NCI-H2107 treated with DMSO at 0.1 percent for 48 hours (cell line): ENCODE measurements at regions not wholly inside any gene's neighbourhood (a gene's known extent, or its start where the extent isn't known, plus 50 kb on each side); places are given as distances from the start of the nearest gene placed in this dataset.
A peak's percentile ranks its signal among the peaks of the same experiment; 100 is the strongest.
"Not testable (repeated sequence)": the region's sequence is repeated elsewhere in the genome, so short reads cannot be mapped to it uniquely, and the experiment has no call there.

Source experiments
- DNase-seq: peaks from one replicate; lab custom pipeline; 2025; ENCODE audit not compliant: unreplicated experiment; lab: John Stamatoyannopoulos, UW

DNA sequence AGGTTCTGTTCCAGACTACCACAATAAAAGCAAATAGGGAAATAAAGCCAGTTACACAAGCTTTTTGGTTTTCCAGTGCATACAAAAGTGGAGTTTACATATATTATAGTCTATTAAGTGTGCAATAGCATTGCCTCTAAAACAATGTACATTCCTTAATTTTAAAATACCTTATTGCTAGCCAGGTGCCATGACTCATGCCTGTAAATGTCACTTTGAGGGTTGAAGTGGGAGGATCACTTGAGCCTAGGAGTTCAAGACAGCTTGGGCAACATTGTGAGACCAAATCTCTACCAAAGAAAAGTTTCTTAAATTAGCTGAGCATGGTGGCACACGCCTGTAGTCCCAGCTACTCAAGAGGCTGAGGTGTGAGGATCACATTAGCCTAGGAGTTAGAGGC lies 52.9 kb upstream of the IMP4 start:
- DNase-seq = no peak

DNA sequence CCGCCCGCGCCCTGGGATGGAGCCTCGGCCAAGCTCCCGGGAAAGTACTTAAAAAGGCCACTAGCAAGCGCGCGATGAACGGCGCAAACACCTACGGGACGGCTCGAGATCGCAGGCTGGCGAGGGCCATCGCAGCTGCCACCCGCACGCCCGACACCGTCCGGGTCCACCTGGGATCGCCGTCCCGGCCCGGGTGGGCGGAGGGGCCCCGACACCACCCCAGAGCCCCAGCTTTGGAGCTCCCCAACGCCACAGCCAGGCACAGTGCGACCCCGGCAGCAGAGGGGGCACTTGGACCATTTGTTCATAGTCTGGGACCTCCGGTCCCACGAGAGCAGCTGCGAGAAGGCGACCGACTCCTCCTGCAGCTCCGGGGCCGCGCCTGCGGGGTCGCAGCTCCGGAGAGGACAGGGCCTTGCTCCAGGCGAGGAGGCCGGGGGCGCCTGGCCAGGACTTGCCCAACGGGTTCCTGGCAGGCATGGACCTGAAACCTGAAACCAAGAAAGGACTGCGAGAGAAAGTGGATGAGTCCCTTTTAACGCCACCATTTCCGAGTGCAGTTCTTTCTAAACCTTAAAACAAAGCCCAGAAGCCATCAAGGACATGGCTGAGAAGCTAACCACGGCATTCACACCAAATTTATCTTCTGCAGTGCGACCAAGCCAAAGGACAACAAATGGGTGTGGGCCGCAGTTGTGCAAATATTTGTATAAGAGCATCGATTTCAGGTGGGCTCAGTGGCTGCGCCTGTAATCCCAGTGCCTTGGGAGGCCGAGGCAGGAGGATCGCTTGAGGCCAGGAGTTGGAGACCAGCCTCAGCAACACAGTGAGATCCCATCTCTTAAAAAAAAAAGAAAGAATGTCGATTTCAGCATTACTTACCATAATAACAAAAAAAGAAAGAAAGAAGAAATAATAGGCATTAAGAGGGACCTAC lies 54.0 kb upstream of the IMP4 start:
- DNase-seq = no peak

DNA sequence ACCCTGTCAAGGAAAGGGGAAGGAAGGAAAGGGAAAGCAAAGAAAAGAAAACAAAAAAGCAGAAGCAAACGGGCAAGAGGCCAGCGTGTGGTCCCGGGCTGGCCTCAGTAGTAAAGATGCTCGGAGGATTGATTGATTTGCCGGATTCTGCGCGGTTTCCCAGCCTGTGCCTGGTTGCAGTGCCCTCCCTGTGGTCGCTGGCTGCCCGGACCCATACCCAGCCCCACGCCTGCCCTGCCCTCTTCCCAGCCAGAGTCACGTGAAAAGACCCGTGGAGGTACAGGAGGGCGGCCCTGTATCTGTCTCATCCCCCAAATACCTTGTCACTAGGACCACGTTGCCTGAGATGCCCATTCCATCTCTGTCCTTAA lies 55.1 kb upstream of the IMP4 start:
- no peak for DNase-seq

DNA sequence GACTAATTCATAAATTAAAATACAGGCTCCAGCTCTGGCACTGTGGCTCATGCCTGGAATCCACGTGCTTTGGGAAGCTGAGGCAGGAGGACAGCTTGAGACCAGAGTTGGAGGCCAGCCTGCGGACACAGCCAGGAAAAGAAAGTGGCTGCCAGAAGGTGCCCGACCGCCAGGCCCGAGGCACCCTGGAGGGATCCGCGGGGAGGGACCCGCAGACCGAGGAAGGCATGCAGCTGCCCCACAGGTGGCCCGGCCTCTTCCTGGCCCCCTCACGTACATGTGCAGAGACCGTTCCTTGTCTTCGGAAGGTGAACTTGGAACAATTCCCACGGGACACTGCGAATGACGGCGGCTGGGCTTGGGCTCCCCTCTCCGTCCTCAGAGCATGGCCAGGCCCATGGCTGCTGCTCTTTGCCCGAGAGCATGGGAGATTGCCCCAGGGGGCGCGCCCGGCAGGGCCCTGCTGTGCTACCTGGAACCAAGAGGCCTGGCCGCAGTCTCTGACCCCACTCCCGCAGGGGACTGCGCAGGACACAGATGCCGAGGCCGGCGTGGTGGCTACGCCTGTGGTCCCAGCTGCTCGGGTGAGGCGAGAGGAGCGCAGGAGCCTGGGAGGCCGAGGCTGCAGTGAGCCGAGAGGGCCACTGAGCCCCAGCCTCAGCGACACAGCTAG lies 55.6 kb upstream of the IMP4 start:
- DNase-seq = no peak

DNA sequence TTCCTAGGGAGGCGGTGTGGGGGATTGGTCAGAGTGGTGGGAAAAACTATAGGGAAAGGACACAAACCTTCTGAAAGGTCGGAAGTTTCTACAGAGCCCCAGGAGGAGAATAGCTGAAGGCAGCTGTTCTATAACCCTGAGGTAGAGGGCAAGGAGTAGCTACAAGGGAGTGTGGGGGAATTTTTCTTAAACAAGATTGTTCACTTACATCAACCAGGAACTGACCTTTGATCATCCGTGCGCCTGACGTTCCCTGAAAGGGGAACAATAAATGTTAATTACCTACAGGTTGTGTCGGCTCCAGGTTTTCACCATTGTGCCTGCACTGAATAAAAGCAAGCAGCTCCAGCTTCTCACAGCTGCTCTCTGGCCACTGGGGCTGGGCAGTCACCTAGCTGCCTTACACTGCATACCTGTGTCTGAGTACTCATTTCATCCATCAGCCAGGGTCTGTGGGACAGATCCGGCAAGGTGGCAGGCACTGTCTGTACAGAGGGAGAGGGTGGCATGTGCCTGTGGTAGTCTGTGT lies 59.3 kb upstream of the IMP4 start:
- DNase-seq = not testable (repeated sequence)

DNA sequence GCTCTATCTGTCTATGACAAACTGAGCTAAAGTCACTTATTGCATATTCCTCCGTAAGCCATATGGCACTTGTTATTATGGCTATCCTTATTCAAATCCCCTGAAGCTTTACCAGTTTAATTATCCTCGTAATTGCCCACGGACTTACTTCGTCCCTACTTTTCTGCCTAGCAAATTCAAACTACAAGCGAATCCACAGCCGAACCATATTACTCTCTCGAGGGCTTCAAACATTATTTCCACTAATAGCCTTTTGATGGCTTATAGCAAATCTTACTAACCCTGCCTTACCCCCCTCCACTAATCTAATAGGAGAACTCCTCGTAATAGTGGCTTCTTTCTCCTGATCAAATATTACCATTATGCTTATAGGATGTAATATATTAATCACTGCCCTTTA lies 63.1 kb upstream of the IMP4 start:
- DNase-seq = not testable (repeated sequence)

DNA sequence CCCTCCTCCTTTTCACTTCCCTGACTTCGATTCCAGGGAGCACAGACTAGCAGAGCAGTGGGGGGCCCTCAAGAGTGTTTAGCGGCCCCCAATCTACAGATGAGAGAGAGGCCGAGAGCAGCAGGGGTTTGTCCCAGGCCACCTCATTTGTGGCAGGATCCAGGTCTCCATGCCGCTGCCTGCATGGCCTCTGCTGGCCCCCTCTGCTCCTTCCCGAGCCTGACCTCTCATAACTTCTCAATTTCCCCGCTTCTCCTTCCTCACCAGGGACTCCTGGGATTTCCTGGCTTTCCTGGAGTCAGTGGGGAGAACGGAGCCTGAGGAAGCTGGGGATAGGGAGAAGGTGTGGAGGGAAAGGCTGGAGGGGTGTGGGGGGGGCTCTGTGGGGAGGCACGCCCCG lies 70.1 kb upstream of the TUBA3E start:
- not testable (repeated sequence) for DNase-seq

DNA sequence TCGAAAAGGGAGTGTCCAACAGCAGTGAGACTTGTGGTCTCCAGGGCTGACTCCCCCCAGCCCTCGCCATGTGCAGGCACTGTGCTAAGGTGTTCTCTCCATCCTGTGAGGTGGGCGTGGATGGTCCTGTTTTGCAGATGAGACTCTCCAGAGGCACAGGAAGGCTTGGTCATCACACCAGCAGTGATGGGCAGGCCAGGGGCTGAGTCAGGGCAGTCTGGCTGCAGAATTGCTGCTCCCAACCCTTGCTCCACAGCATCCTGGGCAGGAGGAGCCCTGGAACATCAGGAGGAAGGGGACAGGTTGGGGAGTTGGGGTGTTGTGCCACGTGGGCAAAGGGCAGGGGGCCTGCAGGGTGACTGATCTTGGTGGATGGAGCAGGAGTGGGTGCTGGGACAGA lies 69.3 kb upstream of the TUBA3E start:
- not testable (repeated sequence) for DNase-seq

DNA sequence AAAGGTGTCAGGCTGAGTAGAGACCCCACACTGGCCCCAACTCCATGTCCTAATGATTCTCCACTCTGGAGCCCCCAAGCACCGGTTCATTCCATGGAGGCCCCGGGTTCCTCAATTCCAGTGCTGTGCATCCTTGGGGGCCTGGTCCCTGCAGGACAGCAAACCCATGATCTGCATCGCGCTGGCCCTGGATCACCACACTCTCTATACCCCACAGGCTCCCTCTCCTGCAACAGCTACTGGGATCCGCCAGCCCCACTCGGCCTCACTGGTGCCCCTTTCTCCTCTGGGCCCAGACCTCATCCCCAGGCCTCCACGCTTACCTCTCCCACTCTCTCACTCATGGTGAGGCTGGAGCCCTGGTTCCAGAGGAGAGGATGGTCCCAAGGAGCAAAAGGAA lies 68.6 kb upstream of the TUBA3E start:
- not testable (repeated sequence) for DNase-seq

DNA sequence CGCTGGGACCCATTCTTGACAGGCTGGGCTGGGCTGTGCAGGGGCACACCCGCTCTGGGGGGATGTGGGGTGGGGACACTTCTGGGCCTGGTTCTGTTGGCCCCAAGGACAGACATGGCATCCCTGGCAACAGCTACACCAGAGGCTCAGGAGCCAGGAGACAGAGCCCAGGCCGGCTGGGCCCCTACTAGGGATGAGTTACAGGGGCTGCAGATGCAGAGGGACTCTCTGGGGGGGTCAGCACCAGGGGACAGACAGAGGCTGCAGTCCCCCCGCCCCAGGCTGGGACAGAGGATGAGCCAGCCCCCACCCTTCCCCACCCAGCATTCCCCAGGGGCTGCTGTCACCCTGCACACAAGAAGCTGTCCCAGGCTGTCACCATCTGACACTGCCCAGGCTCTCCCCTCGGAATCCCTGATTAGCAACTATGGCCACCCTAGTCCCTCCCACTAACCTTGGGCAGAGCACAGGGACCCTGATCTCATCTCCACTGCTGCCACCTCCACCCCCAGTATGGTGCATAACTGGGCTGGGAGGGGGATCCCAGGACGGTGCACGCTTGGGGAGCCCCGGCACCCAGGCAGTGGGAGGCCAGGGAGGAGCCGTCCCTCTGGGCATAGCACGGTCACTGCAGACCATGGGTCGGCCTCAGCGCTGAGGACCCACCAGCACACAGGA lies 67.5 kb upstream of the TUBA3E start:
- not testable (repeated sequence) for DNase-seq

DNA sequence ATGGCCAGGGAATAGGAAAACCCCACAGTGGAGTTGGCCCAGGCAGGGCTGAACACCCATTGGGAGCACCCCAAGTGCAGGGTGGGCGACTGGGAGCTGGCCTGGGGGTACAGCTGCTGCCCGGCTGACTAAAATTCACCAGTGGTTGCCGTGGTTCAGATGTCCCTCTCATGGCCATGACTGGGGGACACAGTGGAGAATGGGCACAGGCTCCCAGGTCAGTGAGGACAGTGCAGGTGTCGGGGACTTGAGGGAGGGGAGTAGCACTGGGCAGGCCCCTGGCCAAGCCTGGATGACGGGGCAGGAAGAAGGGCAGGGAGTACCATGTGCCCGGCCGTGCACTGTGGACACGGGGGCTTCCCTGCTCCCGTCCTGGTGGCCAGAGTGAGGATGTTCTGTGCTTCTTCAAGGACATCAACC lies 66.7 kb upstream of the TUBA3E start:
- DNase-seq = not testable (repeated sequence)

DNA sequence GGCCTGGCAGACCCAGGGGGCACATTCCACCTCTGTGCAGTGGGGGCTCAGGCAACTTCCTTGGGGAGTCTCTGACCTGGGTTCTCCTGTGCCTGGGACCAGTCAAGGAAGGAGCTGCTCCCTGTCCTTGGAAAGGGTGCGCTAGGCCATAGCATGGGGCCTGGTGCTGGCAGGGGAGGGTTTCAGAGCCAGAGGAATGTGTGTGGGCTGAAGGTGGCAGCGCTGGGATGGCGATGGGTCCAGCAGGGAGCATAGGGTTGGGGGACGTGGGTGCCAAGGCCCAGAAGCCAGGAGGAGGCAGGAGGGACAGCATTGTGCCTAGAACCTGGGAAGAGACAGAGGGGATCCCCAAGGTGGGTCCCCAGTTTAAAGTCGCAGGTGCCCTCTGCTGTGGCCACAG lies 66.3 kb upstream of the TUBA3E start:
- no peak for DNase-seq

DNA sequence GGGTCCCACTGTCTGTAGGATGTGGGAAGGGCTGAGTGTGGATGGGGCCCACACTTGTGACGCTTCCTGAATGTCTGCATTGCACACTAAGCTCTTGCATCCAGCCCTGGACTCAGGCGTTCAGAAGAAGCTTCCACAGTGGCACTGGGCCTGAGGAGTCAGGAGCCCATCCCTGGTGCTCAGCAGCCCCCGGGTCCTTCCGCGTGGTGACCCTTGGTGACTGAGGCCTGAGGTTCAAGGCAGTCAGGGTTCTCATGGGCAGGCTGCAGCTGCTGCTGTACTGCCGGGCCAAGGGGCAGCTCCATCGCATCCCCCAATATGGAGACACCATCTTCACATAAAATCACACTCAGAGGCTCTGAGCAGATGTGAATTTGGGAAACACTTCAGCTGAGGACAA lies 65.8 kb upstream of the TUBA3E start:
- DNase-seq = no peak

DNA sequence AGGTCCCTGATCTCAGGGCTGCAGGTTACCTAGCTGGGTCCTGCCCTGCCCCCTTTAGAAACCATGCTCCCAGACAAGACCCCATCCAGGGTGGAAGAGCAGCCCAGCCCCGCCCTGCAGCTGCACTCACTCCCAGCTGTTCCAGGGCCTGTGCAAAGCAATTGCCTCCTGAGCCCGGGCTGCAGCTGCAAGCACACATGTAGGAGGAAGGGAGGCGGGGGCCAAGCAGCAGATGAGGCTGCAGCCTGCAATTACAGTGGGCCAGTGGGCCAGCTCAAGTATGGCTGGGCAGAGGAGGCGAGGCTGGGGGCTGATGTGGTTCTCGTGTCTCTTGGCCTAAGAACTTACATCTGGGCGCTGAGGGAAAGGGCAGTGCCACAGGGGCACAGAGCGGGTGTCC lies 65.4 kb upstream of the TUBA3E start:
- DNase-seq = no peak

DNA sequence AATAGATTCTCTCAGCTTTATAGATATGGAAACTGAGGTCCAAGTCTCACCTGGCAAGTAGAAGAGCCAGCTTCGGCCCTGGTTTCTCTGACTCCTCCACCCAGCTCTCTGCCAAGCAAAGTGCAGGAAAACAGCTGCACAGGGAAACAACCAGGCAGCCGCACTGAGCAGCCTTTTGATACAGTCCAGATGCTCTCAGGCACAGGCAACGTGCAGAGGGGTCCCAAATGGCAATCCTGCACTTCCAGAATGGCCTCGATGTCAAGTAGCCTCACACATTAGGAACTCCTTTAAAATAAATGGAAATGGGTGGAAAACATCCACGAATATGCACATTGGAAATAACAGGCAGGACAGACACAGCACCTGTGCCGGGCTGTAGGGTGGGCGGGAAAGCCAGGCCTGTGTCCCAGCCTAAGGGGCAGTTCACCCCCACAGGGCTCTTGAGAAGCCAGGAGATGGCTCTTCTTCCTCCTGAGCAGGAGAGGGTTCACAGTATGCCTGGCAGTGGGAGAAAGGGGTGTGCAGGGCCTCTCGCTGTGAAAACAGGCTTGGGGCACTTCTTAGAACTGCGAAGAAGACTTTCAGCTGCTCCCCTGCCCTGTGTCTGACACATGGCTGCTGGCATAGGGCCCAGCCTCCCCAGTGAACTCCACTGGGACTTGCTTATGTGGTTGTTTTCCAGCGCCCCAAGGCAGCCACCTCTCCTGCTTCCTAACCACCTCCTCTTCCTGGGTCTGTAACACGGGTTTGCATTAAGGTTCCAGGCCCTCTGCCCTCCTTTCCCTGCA lies 63.9 kb upstream of the TUBA3E start:
- DNase-seq = peak; percentile 6

DNA sequence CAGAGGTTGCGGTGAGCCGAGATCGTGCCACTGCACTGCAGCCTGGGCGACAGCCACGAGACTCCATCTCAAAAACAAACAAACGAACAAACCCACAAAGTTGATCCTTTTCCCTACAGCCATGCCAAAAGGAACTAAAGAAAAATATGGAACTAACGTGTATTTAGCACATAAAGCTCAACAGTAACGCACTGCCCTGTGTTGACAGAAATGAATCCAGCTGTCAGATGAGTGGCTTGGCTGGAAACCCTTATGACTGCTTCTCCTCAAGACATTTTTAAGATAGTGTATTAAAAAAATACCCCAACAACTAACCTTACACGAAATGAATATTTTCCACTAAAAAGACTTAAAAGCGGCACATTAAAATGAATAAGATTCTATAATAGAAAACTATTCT lies 62.9 kb upstream of the TUBA3E start:
- DNase-seq = no peak

DNA sequence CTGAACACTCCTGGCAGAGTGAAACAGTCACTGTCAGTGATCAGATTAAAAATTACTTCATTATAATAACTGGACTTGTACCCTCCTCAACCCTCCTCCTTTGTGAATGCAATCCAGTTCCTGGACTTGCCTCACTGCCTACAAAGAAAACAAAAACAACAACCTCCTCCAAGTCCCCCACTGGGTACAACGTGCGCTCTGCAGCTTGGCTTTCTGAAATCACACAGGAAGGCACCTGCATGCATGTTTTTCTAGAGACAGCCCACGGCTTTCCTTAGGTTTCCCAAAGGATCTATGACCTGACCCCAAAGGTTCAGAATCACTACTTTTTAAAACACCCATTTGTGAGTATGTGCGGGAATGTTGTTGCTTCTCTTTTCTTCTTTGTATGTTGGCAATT lies 61.4 kb upstream of the TUBA3E start:
- no peak for DNase-seq

DNA sequence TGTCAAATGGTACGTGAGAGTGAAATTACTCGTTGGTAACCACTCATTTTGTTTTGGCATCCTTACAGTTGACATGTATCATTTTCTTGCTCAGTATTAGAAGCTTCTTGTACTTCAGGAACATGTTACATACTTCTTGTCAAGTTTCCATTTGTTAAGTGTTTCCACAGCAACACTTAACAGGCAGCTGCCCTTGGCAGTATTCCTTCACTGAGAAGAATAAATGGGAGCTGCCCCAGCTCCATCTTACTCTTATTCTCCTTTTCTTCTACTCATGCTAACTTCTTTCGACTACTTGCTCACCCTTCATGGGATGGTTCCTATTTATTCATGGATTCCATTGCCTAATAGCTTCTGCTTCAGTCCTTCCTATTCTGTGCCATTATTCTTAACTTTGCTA lies 60.1 kb upstream of the TUBA3E start:
- no peak for DNase-seq

DNA sequence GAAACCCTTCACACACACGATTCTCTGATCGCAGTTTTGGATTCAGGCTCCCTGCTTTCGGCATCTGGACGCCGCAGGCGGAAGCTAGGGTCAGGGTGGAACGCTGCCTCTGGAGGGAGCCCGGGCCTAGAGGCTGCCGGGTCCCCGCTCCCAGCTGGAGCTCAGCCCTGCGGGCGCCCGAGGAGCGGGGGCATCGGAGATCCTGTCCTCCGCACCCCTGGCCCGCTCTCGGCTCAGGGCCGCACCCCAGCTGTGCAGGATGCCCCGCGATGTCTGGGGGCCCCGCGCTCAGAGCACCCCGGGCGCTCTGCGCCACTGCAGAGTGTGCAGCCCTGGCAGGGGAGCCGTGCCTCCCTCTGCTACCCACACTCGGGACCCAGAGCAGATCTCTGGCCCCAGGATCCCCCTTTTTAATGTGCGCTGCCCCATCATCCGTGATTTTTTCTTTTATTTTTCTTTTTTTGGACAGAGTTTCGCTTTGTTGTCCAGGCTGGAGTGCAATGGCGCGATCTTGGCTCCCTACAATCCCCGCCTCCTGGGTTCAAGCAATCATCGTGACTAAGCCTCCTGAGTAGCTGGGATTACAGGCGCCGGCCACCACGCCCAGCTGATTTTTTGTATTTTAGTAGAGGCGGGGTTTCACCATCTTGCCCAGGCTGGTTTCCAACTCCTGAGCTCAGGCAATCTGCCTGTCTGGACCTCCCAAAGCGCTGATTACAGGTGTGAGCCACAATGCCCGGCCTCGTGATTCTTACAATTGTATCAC lies 54.8 kb upstream of the TUBA3E start:
- peak; percentile 6 for DNase-seq
